ENCODE measurements at regions not wholly inside any gene's neighbourhood (a gene's known extent, or its start where the extent isn't known, plus 50 kb on each side); places are given as distances from the start of the nearest gene placed in this dataset.

DNA sequence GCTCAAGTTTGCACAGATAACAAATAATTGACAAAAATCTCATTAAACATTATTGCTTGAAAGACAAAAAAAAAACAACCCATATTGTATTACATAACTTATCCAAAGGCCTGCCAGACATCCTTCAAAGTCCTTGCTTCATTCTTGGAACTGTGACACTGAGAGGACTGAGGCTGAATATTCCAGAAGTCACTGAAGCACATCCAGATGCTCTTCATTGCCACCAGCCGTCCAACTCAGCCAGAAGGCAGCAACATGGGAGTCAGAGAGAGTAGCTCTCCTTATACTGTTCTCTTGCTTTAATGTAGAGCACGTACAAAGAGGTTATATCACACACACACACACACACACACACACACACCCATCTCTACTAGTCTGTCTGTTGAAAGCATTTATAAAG lies 755.0 kb downstream of the LTN1 start (continued):
- TF ChIP-seq MGA (IDR thresholded peaks at IDR 0.05) (no peak), SRSF3 (IDR thresholded peaks at IDR 0.05; ENCODE audit: insufficient read depth, low read length) (no peak), SP1 (CRISPR knock-in tag; IDR thresholded peaks at IDR 0.05) (no peak), EZH2 (IDR thresholded peaks at IDR 0.05; ENCODE audit: borderline replicate concordance, low read depth, low read length) (no peak)
- TF ChIP-seq, protein P1, sequence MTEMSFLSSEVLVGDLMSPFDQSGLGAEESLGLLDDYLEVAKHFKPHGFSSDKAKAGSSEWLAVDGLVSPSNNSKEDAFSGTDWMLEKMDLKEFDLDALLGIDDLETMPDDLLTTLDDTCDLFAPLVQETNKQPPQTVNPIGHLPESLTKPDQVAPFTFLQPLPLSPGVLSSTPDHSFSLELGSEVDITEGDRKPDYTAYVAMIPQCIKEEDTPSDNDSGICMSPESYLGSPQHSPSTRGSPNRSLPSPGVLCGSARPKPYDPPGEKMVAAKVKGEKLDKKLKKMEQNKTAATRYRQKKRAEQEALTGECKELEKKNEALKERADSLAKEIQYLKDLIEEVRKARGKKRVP (CRISPR knock-in tag; IDR thresholded peaks at IDR 0.05), result no peak
